GM12875 (cell line): ENCODE measurements at regions not wholly inside any gene's neighbourhood (a gene's known extent, or its start where the extent isn't known, plus 50 kb on each side); places are given as distances from the start of the nearest gene placed in this dataset.
"Not testable (repeated sequence)": the region's sequence is repeated elsewhere in the genome, so short reads cannot be mapped to it uniquely, and the experiment has no call there.

Experiments used
- H3K4me3 ChIP-seq: one replicate; pipeline ENCODE4 v1.5.1; 2011; ENCODE audit warnings: low read depth, low read length, control low read depth
- TF ChIP-seq, protein P1 (sequence below): IDR thresholded peaks from 2 replicates; pipeline ENCODE4 v1.5.1; 2011; ENCODE audit warnings: low read depth, mild to moderate bottlenecking, control low read depth, inconsistent platforms, low read length, moderate library complexity, borderline replicate concordance; ENCODE audit not compliant: insufficient read depth

DNA sequence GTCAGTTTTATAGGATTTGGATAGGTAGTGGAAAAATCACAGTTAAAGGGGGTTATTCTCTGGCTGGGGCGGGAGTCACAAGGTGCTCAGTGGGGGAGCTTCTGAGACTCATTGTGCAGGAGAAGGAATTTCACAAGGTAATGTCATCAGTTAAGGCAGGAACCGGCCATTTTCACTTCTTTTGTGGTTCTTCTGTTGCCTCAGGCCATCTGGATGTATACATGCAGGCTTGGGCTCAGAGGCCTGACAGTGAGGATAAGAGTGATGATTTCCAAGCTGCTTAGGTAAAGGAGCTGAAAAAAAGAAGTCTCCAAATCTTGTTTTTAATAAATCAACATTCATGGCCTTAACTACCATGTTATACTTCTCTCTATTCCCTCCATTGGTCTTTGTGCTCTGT lies 622.9 kb upstream of the ID4 start:
- TF ChIP-seq, protein P1, sequence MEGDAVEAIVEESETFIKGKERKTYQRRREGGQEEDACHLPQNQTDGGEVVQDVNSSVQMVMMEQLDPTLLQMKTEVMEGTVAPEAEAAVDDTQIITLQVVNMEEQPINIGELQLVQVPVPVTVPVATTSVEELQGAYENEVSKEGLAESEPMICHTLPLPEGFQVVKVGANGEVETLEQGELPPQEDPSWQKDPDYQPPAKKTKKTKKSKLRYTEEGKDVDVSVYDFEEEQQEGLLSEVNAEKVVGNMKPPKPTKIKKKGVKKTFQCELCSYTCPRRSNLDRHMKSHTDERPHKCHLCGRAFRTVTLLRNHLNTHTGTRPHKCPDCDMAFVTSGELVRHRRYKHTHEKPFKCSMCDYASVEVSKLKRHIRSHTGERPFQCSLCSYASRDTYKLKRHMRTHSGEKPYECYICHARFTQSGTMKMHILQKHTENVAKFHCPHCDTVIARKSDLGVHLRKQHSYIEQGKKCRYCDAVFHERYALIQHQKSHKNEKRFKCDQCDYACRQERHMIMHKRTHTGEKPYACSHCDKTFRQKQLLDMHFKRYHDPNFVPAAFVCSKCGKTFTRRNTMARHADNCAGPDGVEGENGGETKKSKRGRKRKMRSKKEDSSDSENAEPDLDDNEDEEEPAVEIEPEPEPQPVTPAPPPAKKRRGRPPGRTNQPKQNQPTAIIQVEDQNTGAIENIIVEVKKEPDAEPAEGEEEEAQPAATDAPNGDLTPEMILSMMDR, result no peak
- H3K4me3 ChIP-seq, result no peak overlapping the region

DNA sequence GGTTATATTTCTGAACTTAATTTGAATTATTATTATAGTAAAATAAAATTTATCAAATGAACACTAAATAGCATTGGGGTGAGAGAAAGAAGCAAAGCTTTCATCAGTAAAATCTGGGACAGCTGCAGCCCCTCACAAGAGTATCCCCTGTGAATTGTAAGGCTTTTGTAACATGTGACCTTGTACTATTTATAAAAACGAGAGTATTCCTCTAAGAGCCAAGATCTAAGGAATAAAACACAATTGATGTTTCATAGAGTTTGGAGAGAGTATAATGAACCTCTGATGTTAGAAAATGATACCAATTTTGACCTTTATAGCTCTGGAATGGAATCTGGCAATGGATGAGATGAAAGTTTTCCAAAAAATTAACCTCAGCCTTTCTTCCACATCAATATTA lies 617.2 kb upstream of the ID4 start:
- TF ChIP-seq, protein P1, result no peak
- no peak overlapping the region for H3K4me3 ChIP-seq

DNA sequence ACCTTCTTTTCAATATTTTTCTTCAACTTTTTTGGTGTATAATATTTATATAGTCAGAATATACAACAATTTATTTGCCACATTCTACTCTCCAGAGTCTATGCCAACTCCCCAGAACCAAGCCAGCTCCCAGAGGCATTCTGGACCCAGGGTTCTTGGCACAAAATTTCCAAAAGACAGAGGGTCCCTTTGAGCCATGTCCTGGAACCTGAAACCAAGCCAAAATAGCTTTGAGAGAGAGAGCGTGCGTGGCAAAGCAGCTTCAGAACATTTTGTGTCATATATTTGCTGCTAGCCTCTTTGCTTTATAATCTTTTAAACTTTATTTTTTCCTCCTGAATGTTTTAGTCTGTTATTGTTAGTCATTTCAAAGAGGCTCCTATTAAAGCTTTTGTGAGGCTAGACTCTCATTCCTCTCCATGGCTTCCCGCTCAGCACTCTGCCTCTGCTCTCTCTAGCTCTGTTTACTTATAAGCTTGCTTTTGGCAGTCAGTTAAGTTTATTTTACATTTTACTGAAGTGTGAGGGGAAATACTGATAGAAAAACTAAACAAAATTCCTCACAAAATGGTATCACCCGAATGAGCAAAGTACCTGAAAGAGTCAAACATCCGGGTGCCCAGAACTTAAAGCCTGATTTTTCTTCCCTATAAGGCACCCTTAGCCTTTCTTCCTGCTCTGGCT lies 605.1 kb upstream of the ID4 start:
- no peak overlapping the region for H3K4me3 ChIP-seq
- TF ChIP-seq, protein P1, result no peak

DNA sequence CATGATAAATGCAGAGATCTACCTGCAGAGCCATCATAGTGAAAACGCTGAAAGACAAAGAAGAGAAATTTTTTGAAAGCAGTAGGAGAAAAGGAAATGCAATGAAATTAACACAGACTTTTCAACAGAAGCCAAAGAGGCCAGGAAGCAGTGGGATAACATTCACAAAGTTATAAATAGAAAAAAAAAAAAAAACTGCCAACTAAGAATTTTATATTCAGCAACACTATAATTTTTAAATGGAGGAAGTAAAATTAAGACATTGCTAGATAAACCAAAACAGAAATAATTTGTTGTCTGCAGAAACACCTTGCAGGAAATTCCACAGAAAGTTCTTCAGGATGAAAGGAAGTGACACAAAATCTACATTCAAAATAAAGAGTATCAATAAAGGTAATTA lies 591.5 kb upstream of the ID4 start:
- H3K4me3 ChIP-seq, result no peak overlapping the region
- TF ChIP-seq, protein P1, result no peak

DNA sequence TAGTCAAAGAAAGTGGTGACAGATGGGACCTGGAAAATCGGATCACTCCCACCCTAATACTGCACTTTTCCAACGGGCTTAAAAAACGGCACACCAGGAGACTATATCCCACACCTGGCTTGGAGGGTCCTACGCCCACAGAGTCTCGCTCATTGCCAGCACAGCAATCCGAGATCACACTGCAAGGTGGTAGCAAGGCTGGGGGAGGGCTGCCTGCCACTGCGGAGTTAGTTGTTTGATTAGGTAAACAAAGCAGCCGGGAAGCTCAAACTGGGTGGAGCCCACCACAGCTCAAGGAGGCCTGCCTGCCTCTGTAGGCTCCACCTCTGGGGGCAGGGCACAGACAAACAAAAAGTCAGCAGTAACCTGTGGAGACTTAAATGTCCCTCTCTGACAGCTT lies 590.0 kb upstream of the ID4 start:
- not testable (repeated sequence) for H3K4me3 ChIP-seq

DNA sequence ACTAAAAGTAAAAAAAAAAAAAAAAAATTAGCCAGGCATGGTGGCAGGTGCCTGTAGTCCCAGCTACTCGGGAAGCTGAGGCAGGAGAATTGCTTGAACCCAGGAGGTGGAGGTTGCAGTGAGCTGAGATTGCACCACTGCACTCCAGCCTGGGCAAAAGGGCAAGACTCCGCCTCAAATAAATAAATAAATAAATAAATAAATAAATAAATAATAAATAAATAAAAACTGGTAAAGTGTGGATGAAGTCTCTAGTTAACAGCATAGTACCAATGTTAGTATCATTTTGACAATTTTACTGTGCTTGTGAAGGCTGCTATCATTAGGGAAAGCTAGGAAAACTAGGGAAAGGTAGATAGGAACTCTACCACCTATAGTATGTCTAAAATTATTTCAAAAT lies 581.0 kb upstream of the ID4 start:
- H3K4me3 ChIP-seq, result not testable (repeated sequence)

DNA sequence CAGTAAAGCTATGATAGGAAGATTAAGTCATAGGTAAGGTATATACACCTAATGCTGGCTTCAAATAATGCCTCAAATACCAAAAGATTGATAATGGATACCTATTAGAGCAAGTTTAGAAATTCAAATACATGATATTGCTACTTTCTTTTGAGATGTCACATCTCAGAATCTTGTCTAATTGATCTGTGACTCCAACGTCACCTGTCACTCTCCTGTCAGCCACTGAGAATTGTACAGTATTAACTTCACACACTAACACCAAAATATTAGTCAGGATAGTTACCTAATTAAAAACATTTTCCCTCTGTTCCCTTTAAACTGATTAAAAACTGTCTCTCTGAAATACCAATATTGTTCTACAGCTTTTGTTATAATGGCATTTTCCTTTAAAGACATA lies 575.5 kb upstream of the ID4 start:
- H3K4me3 ChIP-seq, result no peak overlapping the region
- TF ChIP-seq, protein P1, result no peak

DNA sequence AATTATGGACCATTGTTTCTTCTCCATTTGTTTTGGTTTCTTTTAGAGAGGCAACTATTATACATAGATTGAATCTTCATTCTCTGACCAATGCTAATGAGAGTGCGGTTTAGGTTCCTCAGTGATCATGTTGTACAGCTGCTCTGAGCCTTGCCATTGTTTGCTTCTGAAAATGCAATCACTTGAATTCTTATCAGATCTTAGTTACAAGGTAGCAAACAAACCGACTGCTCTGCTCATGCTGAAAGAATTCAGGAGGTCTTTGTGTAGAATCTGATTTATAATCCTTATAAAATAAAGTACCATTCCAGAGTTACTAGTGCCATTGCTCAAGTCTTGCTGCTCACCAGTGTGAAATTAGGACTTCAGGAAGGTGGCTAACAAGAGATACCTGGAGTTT lies 569.1 kb upstream of the ID4 start:
- no peak overlapping the region for H3K4me3 ChIP-seq
- TF ChIP-seq, protein P1, result no peak
